ENCODE measurements at regions not wholly inside any gene's neighbourhood (a gene's known extent, or its start where the extent isn't known, plus 50 kb on each side); places are given as distances from the start of the nearest gene placed in this dataset.

GRCh38 chr1:182003953-182004586, 57.4 kb downstream of the ZNF648 start:
- ATAC-seq (replicated peaks in 6 of 8), result no peak

GRCh38 chr1:182003025-182003725, 58.3 kb downstream of the ZNF648 start:
- in situ Hi-C loops (cut with MboI; ENCODE audit: low pct_unique_long_range_greater_than_20kb in 2 of 9, low sequenced_read_pairs in 9 of 9, unreplicated experiment in 9 of 9), result no loop called here
- peak in 2 of 8 experiments; percentile 37 to 54 for ATAC-seq (replicated peaks in 6 of 8)
- Histone ChIP-seq H3K4me1 (replicated peaks in 1 of 2) (no peaks in the 10 kb centered on the region), H3K27ac (no peak overlapping the region), H3K4me3 (no peak overlapping the region)
- WGBS, 10 experiments, result 0 to 100% (median 65%) methylated on average over 1 to 10 of the region's 10 CpGs

More at GRCh38 chr1:182003953-182004586, 57.4 kb downstream of the ZNF648 start:
- no peaks in the 10 kb centered on the region for H3K4me1 ChIP-seq (replicated peaks in 1 of 2)
- in situ Hi-C loops (cut with MboI; ENCODE audit: low pct_unique_long_range_greater_than_20kb in 2 of 9, low sequenced_read_pairs in 9 of 9, unreplicated experiment in 9 of 9), result no loop called here
- no peak overlapping the region for H3K27ac ChIP-seq
- 53 to 100% (median 90%) methylated on average over 1 to 8 of the region's 12 CpGs; no CpG with 5 or more reads in 1 of the 10 experiments for WGBS, 10 experiments
- H3K4me3 ChIP-seq, result no peak overlapping the region

DNA sequence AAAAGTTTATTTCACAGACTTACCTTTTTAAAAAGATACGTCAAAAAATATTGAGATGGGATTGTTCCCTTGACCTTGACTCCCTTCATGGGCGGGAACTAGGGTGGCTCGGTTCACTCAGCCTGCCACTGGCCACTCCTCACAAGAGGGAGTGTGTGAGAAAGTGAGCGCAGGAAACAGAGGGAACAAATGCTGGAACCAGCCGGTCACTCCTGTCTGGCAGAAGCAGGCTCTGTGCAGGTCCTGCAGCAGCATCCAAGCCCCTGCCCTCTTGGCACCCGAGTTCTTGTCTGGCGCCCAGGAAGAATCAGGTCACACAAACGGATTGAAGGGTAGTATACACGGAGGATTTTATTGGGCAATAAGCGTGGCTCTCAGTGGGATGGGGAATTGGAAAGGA, 58.9 kb downstream of the ZNF648 start:
- Histone ChIP-seq H3K4me1 (replicated peaks in 1 of 2) (no peaks in the 10 kb centered on the region), H3K27ac (no peak overlapping the region), H3K4me3 (no peak overlapping the region)
- ATAC-seq (replicated peaks in 6 of 8), result peak in 2 of 8 experiments; percentile 29 to 57
- in situ Hi-C loops (cut with MboI; ENCODE audit: low pct_unique_long_range_greater_than_20kb in 2 of 9, low sequenced_read_pairs in 9 of 9, unreplicated experiment in 9 of 9), result no loop called here
- WGBS, 10 experiments, result 3 to 81% (median 49%) methylated on average over 1 to 10 of the region's 10 CpGs

GRCh38 chr1:181998858-181999257, 62.7 kb downstream of the ZNF648 start:
- in situ Hi-C loops (cut with MboI; ENCODE audit: low pct_unique_long_range_greater_than_20kb in 2 of 9, low sequenced_read_pairs in 9 of 9, unreplicated experiment in 9 of 9), result no loop called here
- no peak for ATAC-seq (replicated peaks in 6 of 8)
- H3K27ac ChIP-seq, result no peak overlapping the region
- H3K4me3 ChIP-seq, result no peak overlapping the region
- no peaks in the 10 kb centered on the region for H3K4me1 ChIP-seq (replicated peaks in 1 of 2)
- WGBS, 10 experiments, result 18 to 88% (median 83%) methylated on average over 1 to 4 of the region's 4 CpGs; no CpG with 5 or more reads in 1 of the 10 experiments

DNA sequence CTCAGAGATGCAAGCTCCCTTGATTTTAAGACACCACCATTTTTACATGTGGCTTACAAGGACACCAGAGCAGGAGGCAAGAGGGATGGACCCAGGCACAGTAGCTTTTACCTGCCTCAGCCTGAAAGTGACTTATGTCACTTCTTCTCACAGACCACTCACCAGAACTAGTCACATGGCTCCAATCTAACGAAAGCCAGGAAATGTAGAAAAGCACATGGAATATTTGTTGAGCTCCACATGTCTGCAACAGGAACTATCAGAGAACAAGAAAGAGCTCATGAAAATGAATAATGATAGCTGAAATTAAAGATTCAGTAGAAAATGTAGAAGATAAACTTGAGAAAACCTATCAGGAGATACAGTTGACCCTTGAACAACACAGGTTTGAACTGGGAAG, 69.4 kb downstream of the ZNF648 start:
- ATAC-seq (replicated peaks in 6 of 8), result no peak
- WGBS, 10 experiments, result 0 to 86% (median 50%) methylated on average over 1 of the region's 1 CpG; no CpG with 5 or more reads in 4 of the 10 experiments
- in situ Hi-C loops (cut with MboI; ENCODE audit: low pct_unique_long_range_greater_than_20kb in 2 of 9, low sequenced_read_pairs in 9 of 9, unreplicated experiment in 9 of 9), result no loop called here
- Histone ChIP-seq H3K4me1 (replicated peaks in 1 of 2) (peaks cover 0 to 2% of the 10 kb centered on the region in 2 donors), H3K27ac (no peak overlapping the region), H3K4me3 (no peak overlapping the region)

DNA sequence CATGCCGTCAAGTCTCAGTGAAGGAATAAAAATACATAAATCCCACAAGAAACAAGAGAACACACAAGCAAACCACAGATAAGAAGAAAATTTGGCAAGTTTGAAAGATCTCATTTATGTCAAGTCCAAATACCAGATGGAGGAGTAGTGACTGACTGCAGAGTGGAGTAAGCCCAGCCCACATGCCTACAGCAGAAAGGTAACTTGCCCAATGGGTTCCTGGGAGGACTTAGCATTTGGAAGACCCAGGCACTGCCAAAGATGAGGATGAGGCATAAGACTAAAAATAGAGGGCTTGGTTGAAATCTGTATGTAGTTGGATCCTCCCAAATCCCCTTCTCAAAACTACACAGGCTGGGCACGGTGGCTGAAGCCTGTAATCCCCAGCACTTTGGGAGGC, 70.8 kb downstream of the ZNF648 start:
- in situ Hi-C loops (cut with MboI; ENCODE audit: low pct_unique_long_range_greater_than_20kb in 2 of 9, low sequenced_read_pairs in 9 of 9, unreplicated experiment in 9 of 9), result no loop called here
- 46 to 100% (median 89%) methylated on average over 1 to 2 of the region's 2 CpGs; no CpG with 5 or more reads in 1 of the 10 experiments for WGBS, 10 experiments
- Histone ChIP-seq H3K27ac (no peak overlapping the region), H3K4me1 (replicated peaks in 1 of 2) (peaks cover 0 to 3% of the 10 kb centered on the region in 2 donors), H3K4me3 (no peak overlapping the region)
- no peak for ATAC-seq (replicated peaks in 6 of 8)

GRCh38 chr1:181989261-181989920, 72.1 kb downstream of the ZNF648 start:
- H3K27ac ChIP-seq, result no peak overlapping the region
- no peak overlapping the region for H3K4me3 ChIP-seq
- in situ Hi-C loops (cut with MboI; ENCODE audit: low pct_unique_long_range_greater_than_20kb in 2 of 9, low sequenced_read_pairs in 9 of 9, unreplicated experiment in 9 of 9), result no loop called here
- 0 to 96% (median 83%) methylated on average over 1 to 2 of the region's 2 CpGs; no CpG with 5 or more reads in 3 of the 10 experiments for WGBS, 10 experiments
- H3K4me1 ChIP-seq (replicated peaks in 1 of 2), result peaks cover 0 to 3% of the 10 kb centered on the region in 2 donors
- ATAC-seq (replicated peaks in 6 of 8), result no peak

GRCh38 chr1:181987996-181988395, 73.5 kb downstream of the ZNF648 start:
- in situ Hi-C loops (cut with MboI; ENCODE audit: low pct_unique_long_range_greater_than_20kb in 2 of 9, low sequenced_read_pairs in 9 of 9, unreplicated experiment in 9 of 9), result no loop called here
- no peak overlapping the region for H3K4me3 ChIP-seq
- no peak overlapping the region for H3K27ac ChIP-seq
- WGBS, 10 experiments, result 0 to 94% (median 69%) methylated on average over 1 to 2 of the region's 2 CpGs
- no peak for ATAC-seq (replicated peaks in 6 of 8)
- peaks cover 0 to 3% of the 10 kb centered on the region in 2 donors for H3K4me1 ChIP-seq (replicated peaks in 1 of 2)

DNA sequence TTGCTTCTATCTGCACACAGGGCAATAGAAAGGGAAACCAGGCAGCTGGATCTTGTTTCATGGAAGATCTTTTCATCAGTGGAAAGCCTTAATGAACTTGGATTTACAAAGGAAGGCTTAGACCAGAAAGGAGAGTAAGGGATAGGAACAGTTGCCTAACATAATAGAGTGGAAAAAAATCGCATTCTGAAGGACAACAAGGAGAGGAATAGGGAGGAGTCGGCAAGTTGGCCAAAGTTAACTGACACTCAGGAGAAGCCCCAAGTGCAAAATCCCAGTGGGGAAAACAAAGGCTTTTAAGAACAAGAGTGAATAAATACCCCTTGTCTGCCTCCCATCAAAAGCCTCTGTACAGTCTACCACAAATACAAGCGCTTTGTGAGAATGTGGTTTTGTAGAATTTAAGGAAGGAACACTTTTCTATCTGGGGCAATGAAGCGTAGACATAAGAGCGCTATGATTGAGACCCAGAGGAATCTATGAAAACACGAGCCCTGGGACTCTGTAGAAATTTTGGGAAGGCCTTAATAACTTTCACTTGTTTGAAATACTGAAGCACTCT, 74.1 kb downstream of the ZNF648 start:
- WGBS, 10 experiments, result 16 to 85% (median 52%) methylated on average over 1 to 6 of the region's 6 CpGs
- H3K27ac ChIP-seq, result no peak overlapping the region
- peaks cover 0 to 3% of the 10 kb centered on the region in 2 donors for H3K4me1 ChIP-seq (replicated peaks in 1 of 2)
- no peak for ATAC-seq (replicated peaks in 6 of 8)
- H3K4me3 ChIP-seq, result no peak overlapping the region
- in situ Hi-C loops (cut with MboI; ENCODE audit: low pct_unique_long_range_greater_than_20kb in 2 of 9, low sequenced_read_pairs in 9 of 9, unreplicated experiment in 9 of 9), result no loop called here

DNA sequence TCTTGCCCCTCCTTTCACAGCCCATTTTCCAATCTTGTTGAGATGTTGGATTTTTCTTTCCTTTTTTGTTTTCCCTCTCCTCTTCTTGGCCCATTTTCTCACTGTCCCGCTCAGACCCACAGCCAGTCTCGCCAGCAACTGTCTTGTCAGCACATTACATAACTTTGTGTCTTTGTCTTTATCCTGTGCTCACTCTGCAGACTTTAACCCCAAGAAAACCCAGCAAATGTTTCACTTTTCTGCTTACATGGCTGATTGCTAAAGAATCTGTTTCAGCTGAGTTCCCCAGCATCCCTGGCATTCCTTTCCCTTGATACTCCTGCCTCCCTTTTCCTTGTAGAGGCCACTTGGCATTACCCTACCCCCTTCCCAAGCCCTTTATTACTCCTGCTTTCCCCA, 74.6 kb downstream of the ZNF648 start:
- ATAC-seq (replicated peaks in 6 of 8), result no peak
- 0 to 94% (median 62%) methylated on average over 2 of the region's 2 CpGs; no CpG with 5 or more reads in 1 of the 10 experiments for WGBS, 10 experiments
- Histone ChIP-seq H3K4me3 (no peak overlapping the region), H3K27ac (no peak overlapping the region), H3K4me1 (replicated peaks in 1 of 2) (peaks cover 0 to 3% of the 10 kb centered on the region in 2 donors)
- in situ Hi-C loops (cut with MboI; ENCODE audit: low pct_unique_long_range_greater_than_20kb in 2 of 9, low sequenced_read_pairs in 9 of 9, unreplicated experiment in 9 of 9), result no loop called here

GRCh38 chr1:181985936-181986906, 75.3 kb downstream of the ZNF648 start:
- H3K27ac ChIP-seq, result no peak overlapping the region
- in situ Hi-C loops (cut with MboI; ENCODE audit: low pct_unique_long_range_greater_than_20kb in 2 of 9, low sequenced_read_pairs in 9 of 9, unreplicated experiment in 9 of 9), result no loop called here
- no peak for ATAC-seq (replicated peaks in 6 of 8)
- H3K4me3 ChIP-seq, result no peak overlapping the region
- 0 to 92% (median 79%) methylated on average over 1 to 6 of the region's 6 CpGs; no CpG with 5 or more reads in 2 of the 10 experiments for WGBS, 10 experiments
- H3K4me1 ChIP-seq (replicated peaks in 1 of 2), result peaks cover 0 to 3% of the 10 kb centered on the region in 2 donors

GRCh38 chr1:181985281-181985680, 76.2 kb downstream of the ZNF648 start:
- H3K4me1 ChIP-seq (replicated peaks in 1 of 2), result peaks cover 0 to 3% of the 10 kb centered on the region in 2 donors
- no peak overlapping the region for H3K4me3 ChIP-seq
- no peak for ATAC-seq (replicated peaks in 6 of 8)
- H3K27ac ChIP-seq, result no peak overlapping the region
- WGBS, 10 experiments, result 11 to 100% (median 70%) methylated on average over 1 to 3 of the region's 3 CpGs; no CpG with 5 or more reads in 1 of the 10 experiments
- in situ Hi-C loops (cut with MboI; ENCODE audit: low pct_unique_long_range_greater_than_20kb in 2 of 9, low sequenced_read_pairs in 9 of 9, unreplicated experiment in 9 of 9), result no loop called here

All from motor neuron (in vitro differentiated cells).